RWPE1 (cell line): ENCODE measurements at regions not wholly inside any gene's neighbourhood (a gene's known extent, or its start where the extent isn't known, plus 50 kb on each side); places are given as distances from the start of the nearest gene placed in this dataset.
"Not testable (repeated sequence)": the region's sequence is repeated elsewhere in the genome, so short reads cannot be mapped to it uniquely, and the experiment has no call there.

Experiments
- CTCF ChIA-PET: fragments of 350-600 bp; sonication (Branson Sonifier 250); formaldehyde crosslinking; extraction: SDS; loops from one replicate; lab custom pipeline; 2021; lab: Yijun Ruan, JAX
- POLR2A ChIA-PET: fragments of 400-600 bp; formaldehyde crosslinking; extraction: SDS; loops from one replicate; lab custom pipeline; 2020; ENCODE audit warnings: antibody characterized with exemption; ENCODE audit not compliant: low non-redundant PET; lab: Yijun Ruan, JAX
- DNase-seq: peaks from one replicate; pipeline ENCODE4 v3.0.0; 2012; ENCODE audit warnings: low spot score
- H3K27ac ChIP-seq: fragments of 450-650 bp; 2 replicates; pipeline ENCODE4 v1.5.1; 2017
- CTCF ChIP-seq: fragments of 450-650 bp; conservative IDR thresholded peaks from 2 replicates; pipeline ENCODE4 v1.5.1; 2017; ENCODE audit warnings: low read depth, mild to moderate bottlenecking

GRCh38 chr4:122083989-122084388, 68.1 kb upstream of the BLTP1 start:
- DNase-seq: no peak
- POLR2A ChIA-PET: no interaction called here
- H3K27ac ChIP-seq: no peak overlapping the region
- CTCF ChIA-PET: no interaction called here
- TF ChIP-seq CTCF: no peak

- DNase-seq: no peak
- H3K27ac ChIP-seq: no peak overlapping the region
- ChIA-PET CTCF (interaction anchor here (0.6 kb wide), 1 partner anchor 1263 kb away, joined by 3 read pairs; no protein-coding TSS in a partner anchor), POLR2A (no interaction called here)
- no peak for TF ChIP-seq CTCF
Measured at GRCh38 chr4:122083351-122083750, 68.8 kb upstream of the BLTP1 start.

GRCh38 chr4:122082661-122083060, 69.5 kb upstream of the BLTP1 start:
- no peak for TF ChIP-seq CTCF
- H3K27ac ChIP-seq: no peak overlapping the region
- ChIA-PET POLR2A (no interaction called here), CTCF (interaction anchor here (0.6 kb wide), 1 partner anchor 1264 kb away, joined by 3 read pairs; no protein-coding TSS in a partner anchor)
- no peak for DNase-seq

GRCh38 chr4:122077653-122078052, 74.5 kb upstream of the BLTP1 start:
- DNase-seq, H3K27ac ChIP-seq, POLR2A ChIA-PET, CTCF ChIA-PET: not testable (repeated sequence)

GRCh38 chr4:122076835-122077234, 75.3 kb upstream of the BLTP1 start:
- CTCF ChIA-PET, H3K27ac ChIP-seq, DNase-seq, POLR2A ChIA-PET: not testable (repeated sequence)

- no peak overlapping the region for H3K27ac ChIP-seq
- ChIA-PET CTCF (no interaction called here), POLR2A (no interaction called here)
- DNase-seq: no peak
- TF ChIP-seq CTCF: no peak
Measured at GRCh38 chr4:122073615-122074014, 78.5 kb upstream of the BLTP1 start.

- TF ChIP-seq CTCF: no peak
- H3K27ac ChIP-seq: no peak overlapping the region
- POLR2A ChIA-PET: no interaction called here
- CTCF ChIA-PET: interaction anchor here (0.6 kb wide), 1 partner anchor 1701 kb away, joined by 4 read pairs; no protein-coding TSS in a partner anchor
- no peak for DNase-seq
Measured at GRCh38 chr4:122065915-122066314, 86.2 kb upstream of the BLTP1 start.

- ChIA-PET CTCF (no interaction called here), POLR2A (interaction anchor here (0.7 kb wide), 1 partner anchor 455 kb away, joined by 5 read pairs; no protein-coding TSS in a partner anchor)
- H3K27ac ChIP-seq: no peak overlapping the region
- no peak for DNase-seq
- TF ChIP-seq CTCF: no peak
Measured at GRCh38 chr4:122065149-122065548, 87.0 kb upstream of the BLTP1 start.
